ENCODE measurements at regions not wholly inside any gene's neighbourhood (a gene's known extent, or its start where the extent isn't known, plus 50 kb on each side); places are given as distances from the start of the nearest gene placed in this dataset.

DNA sequence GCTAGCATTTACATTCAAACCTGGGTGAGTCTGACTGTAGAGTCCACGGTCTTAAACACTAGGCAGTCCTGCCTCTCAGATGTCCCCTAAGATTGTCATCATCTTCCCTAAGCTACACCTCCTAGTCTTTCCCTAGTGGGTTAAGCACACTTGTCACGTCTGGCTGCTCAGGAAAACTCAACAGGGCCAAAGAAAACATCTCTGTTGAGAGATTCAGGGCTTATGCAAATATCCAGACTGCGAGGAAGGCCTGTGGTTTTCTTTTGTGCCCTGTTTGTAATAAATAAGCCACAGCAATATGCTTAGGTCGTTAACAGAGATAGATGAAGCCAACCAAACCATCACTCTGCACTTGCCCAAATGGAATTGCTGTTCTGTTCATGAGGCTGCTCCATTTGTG lies 472.6 kb upstream of the DEPDC1 start:
- DNase-seq = peak; percentile 36

DNA sequence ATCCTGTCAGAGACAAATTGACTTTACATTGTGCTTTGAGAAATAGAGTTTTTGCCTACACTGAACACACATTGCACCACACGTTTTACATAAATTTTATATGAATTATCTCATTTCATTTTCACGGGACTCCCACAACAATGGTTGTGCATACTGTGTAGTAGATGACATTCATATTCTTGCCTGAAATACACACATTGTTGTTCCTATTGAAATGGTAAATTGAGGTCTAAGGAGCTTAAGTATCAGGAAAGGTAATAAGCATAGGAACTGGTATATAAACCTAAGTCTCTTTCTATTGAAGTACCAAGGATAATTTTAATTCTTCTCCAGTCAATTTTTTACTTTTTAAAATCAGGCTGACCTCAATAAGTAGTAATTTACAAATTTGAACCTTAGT lies 473.7 kb upstream of the DEPDC1 start:
- no peak for DNase-seq

DNA sequence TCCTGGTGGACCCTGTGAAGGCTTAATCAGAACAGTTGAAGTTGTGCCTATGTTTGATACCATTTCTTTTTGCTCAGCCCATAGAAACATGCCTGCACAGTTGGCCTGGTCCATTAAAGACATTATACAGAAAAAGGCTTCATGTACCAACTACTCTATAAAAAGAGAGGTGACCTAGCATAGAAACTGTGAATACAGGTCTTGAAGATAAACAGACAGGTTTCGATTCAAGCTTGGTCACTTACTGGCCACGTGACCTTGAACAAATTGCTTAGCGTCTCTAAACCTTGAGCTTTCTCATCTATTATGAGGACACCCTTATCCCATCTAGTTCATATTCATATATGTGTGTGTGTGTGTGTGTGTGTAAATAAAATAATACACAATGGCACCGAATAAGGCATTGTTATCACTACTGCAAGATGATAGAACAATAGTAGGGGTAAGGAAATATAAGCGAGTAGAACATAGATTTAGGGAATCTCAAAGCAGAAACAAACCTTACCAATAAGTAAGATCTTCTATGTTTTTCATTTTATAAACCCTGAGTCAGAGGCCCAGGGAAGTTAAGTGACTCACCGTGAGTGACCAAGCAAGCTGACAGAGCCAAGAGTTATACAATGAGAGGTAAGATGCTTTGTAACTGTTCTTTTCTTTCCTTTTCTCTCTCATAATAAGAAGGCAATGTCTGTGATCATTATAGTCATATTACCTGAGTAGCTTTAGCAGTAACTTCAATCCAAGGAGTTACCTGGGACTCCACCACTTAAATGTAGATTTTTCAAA lies 476.8 kb upstream of the DEPDC1 start:
- no peak for DNase-seq

DNA sequence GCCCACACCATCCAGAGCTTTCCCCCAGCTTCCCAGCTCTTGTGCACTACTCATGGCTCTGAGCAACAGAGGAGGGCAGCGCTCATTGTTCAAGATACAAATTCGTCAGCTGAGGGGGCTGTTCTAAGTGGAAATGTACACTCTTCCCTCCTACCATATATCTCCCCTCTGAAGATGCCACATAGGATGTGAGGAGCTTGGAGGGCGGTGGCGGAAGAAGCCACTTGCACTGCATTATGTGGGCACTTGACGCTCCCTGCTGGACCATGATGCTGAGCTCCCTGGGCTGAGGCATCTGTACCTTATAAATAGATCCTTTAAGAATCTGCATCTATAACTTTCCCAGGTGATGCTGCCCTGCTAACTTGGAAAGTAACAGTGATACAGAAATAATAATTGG lies 477.6 kb upstream of the DEPDC1 start:
- DNase-seq = no peak

DNA sequence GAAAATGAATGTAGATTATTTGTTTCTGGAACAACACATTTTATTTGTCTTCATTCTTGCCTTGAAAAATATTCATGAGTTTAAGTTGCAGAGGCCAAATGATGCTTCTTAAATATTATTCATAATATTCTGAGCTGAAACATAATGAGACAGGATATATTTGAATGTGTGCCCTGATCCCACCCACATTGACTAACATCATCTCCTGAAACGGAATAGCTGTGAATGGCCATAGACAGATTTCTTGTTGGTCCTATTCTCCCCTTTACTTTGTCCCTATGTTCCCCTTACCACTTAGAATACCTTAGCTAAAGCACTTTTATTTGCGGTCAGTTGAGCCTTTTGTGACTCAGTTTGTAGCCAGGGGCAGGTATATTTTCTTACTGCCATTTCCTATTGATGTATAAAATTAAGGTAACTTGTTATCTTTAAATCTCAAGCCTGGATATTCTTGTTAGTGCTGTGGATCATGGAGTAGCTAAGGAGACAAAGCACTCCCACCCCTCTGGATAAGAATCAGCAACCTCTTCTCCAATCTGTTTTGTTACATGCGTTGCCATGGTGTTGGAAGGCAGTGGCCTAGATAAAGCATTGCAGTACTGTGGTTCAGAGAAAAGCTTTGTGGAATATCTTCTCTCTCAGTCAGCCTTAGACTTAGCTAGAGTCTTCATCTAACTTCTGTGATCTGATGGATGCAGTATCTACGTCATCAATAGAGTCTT lies 478.5 kb upstream of the DEPDC1 start:
- DNase-seq = no peak

DNA sequence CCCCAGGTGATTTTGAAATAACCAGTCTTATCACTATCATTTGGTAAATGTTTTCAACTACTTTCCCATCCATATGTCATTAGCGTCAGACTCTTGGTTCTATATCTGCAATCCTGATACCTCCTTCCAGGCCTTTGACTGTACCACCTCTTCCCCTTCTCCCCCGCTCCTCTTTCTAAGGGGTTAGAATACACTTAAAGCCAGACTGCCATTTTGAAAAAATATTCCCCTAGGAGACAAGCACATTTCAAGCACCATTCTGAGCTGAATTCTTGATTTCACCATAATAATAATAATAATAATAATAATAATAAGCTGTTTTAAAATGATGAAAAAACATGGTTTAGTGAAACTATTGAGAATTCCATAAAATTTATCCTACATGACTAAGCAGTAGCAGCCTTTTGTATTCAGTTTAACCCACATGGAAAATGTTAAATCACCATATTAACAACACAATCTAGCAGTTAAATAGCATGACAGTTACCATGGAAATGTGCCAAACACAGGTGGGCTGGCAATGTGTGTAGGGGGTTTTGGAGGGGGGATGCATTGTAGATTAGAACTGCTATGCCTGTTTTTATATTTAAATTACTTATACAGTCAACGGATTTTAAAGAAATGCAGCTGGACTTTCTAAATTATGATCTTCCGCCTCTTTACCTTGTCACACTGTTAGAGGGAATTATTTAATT lies 480.2 kb upstream of the DEPDC1 start:
- no peak for DNase-seq

DNA sequence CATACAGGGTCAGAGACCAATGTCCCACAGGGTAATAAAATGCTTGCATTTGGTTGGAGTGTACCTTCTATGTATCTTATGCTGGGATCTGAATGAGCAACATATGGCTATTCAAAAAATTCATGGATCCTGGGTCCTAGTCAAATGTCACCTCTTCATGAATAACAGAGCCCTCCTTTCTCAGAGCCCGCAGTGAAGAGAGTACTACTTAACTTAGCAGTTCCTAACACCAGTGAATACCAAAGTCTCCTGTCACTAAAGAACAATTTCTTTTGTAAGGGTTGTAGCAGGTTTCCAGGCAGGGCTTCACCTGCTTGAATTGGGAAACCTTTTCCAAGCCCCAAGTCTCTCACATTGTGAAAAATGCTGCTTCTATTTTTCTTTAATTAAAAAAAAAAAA lies 483.0 kb upstream of the DEPDC1 start:
- DNase-seq = no peak

DNA sequence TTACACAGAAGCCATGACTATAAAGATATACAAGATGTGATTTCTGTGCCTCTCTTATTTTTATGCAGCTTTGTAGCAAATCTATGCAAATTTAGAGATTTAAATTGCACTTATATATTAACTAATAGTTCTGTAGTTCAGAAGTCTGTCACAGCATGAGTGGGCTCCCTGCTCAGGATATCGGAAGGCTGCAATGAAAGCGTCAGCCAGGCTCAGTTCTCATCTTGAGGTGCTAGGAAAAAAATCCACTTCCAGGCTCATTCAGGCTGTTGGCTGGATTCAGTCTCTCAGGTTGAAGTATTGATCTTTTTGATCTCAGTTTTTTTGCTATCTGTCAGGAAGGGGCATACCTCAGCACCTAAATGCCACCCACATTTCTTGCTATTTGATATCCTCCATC lies 487.4 kb upstream of the DEPDC1 start:
- DNase-seq = no peak

DNA sequence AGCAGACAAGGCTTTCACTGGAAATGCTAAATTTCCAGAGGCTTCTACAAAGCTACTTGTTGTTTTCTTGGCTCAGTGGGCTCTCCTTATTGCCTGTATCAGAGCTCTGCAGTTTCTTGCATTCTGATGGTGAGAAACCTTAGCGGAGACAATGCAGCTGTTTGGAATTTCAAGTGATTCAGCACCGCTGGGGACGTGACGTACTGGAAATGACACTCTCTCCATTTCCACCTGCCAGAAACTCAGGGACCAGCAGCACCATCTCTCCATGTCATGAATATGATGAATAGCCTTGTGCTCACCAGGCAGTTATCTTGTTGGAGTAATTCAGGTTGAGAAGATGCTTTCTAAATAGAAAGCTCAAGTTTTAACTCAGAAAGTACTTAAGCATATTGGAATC lies 497.2 kb upstream of the DEPDC1 start:
- DNase-seq = no peak

DNA sequence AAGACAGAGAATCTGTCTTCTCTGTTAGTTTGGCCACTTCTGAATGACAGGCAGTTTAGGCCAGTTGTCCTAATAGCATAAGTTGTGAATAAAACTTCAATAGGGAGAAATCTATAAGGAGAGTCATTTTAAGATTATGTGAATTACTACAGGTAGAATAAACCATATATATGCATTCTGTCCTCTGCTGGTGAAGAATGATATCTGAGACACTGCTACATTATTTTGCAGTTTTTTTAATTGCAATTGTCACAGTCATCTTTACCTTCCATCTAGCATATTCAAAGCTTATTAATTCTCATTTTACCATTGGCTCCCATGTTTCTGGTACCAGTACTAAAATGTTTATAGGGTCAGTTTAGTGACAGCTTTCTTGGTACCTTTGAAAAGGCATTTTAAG lies 519.6 kb upstream of the DEPDC1 start:
- no peak for DNase-seq

DNA sequence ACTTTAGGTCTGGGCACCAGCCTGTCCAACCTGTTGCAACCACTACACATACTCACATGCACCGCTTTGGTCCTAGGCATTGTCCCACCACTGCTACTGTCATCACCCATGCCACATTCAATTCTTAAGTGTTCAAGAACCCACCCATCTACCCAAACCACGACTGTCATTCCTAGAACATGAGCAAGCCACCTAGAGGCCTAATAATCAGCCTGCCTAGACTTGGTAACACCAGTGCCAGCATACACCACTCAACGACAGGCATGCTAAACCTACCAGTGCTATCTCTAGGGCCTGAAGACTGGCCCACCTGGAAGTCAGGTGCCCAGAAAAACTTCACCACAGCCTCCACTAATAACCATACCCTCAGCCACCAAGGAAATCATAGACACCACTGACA lies 532.8 kb upstream of the DEPDC1 start:
- DNase-seq = no peak

DNA sequence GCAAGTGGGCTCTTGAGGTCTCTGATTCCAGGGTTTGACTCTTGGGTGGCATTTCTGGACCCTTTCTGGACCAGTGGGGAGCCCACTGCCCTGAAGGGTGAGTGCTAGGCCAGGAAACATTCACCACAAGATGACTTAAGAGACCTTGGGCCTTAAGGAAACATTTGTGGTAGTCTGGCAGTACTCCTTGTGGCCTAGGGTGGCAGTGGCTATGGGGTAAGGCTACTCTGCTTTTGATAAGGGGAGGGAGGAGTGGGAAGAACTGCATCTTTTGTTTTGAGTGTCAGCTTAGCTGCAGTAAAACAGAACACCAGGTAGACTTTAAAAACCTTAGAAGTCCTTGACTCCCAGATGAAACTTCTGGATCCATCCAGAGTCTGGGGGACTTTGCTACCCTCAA lies 529.3 kb upstream of the LRRC7 start:
- no peak for DNase-seq

DNA sequence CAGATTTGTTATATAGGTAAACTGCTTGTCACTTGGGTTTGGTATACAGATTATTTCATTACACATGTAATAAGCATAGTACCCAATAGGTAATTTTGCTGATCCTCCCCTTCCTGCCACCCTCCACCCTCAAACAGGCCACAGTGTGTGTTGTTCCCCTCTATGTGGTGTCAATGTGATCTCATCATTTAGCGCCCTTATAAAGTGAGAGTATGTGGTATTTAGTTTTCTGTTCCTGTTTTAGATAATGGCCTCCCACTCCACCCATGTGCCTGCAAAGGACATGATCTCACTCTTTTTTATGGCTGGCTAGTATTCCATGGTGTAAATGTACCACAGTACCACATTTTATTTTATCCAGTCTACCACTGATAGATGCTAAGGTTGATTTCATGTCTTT lies 522.1 kb upstream of the LRRC7 start:
- no peak for DNase-seq

DNA sequence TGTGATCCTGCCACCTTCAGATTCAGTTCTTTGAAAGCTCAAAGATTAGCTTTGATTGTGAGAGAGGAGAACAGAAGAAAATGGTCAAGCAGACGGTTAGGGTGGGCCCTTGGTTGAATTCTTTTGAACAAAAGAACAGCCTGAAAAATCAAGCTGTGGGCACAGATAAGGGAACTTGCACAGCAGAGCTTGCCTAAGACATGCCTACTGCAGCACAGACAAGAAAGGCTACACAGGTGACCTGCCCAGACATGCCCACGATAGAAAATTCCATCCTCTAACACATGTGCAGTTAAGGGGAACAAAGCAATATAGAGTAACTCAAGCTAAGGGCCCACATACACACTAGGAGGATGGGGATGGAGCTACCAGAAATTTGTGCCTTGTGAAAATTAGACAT lies 512.5 kb upstream of the LRRC7 start:
- peak; percentile 52 for DNase-seq

DNA sequence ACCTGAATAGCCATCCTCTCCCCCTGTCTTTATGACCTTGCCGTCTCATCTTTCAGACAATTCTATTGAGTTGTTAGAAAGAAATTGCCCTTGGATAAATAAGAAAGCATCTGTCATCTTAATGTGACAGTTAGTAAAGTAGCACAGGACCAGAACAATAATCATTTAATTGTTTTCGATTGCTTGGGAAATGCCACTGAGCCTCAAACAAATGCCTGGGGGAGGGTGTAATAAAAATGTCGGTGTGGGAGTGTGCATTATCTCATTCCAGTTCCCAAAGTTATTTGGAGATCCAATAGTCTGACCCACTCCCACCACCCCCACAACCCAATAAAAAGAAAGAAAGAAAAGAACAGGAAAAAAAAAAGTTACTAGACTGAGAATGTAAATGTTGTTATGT lies 509.3 kb upstream of the LRRC7 start:
- no peak for DNase-seq

DNA sequence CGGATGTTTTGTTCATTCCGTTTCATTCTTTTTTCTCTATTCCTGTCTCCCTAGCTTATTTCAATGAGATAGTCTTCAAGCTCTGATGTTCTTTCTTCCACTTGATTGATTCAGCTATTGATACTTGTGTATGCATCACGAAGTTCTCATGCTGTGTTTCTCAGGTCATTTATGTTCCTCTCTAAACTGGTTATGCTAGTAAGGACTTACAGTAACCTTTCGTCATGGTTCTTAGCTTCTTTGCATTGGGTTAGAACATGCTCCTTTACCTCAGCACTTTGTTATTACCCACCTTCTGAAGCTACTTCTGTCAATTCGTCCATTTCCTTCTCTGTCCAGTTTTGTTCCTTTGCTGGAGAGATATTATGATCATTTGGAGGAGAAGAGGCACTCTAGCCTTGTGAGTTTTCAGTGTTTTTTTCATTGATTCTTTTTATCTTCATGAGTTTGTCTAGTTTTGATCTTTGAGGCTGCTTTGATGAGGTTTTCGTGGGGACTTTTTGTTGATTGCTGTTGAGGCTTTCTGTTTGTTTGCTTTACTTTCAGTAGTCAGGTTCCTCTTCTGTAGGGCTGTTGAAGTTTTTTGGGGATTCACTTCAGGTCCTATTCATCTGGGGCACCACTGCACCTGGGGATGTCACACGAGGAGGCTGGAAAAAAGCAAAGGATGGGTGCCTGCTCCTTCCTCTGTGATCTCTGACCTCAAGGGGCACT lies 496.9 kb upstream of the LRRC7 start:
- DNase-seq = no peak

DNA sequence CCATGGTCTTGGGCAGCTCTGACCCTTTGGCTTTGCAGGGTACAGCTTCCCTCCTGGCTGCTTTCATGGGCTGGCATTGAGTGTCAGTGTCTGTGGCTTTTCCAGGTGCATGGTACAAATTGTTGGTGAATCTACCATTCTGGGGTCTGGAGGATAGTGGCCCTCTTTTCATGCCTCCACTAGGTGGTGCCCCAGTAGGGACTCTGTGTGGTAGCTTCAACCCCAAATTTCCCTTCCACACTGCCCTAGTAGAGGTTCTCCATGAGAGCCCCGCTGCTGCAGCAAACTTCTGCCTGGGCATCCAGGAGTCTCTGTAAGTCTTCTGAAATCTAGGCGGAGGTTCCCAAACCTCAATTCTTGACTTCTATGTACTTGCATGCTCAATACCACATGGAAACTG lies 494.5 kb upstream of the LRRC7 start:
- DNase-seq = no peak

DNA sequence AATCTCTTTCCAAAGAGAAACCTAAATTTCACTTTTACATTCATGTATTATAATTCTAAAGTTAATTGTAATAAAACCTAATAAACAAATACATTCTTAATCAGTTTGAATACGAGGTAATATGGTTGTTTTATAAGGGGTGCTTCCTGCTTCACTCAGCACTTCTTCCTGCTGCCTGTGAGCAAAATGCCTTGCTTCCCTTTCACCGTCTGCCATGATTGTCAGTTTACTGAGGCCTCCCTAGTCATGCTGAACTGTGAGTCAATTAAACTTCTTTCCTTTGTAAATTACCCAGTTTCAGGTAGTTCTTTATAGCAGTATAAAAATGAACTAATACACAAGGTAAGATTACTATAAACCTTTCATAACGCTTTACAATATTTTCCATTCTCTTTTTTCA lies 491.1 kb upstream of the LRRC7 start:
- DNase-seq = no peak

DNA sequence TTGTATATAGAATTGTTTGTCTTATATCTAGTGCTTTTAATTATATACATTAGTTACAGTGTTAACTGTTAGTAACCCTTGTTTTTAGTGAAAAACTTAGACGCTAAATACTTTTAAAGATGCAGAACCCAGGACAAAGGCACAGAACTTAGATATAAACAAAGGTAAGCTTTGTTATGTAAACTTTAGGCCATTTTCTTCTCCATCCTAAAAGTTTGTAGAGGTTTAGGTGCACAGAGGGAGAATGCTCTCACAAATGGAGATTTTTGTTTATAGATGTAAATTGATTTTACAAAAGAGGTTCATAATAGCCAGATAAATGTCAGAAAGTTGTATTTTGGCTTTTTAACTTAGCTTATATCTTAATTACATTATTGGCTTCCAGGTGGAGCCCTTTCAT lies 490.5 kb upstream of the LRRC7 start:
- no peak for DNase-seq

DNA sequence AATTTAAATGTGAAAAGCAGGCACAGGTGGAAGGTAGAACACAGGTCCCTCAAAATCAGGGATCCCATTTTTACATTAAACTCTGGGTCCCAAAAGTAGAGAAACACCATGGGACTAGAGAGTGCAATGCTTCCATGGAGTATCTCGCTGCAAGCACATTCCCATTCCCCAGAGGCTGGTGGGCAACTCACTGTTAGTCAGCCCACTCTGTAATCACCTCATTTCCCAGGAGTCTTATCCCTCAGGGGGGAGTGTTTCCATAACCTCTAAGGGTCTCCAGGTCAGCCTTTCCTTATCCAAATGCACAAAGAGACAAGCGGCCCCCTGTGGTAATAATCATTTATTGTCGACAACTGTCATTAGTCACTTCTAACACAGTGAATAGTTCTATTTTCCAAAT lies 490.1 kb upstream of the LRRC7 start:
- no peak for DNase-seq

DNA sequence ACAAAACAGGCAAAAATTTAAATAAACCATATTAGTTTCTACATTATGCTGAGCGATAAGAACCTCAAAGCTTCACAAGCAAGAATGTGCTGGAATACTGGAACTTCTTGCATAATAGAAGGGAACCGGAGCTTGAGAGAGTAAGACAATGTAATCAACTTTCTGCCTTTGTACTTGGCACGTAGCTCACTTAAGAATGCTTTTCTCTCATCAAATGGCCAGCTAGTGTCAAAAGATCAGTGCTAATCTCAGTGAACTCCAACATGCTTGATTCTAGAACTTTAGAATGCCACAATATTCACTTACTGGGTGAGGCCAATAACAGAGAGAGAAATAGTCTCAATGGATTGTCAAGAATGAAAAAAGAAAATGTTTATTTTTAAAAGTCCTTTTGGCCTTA lies 486.1 kb upstream of the LRRC7 start:
- DNase-seq = no peak

DNA sequence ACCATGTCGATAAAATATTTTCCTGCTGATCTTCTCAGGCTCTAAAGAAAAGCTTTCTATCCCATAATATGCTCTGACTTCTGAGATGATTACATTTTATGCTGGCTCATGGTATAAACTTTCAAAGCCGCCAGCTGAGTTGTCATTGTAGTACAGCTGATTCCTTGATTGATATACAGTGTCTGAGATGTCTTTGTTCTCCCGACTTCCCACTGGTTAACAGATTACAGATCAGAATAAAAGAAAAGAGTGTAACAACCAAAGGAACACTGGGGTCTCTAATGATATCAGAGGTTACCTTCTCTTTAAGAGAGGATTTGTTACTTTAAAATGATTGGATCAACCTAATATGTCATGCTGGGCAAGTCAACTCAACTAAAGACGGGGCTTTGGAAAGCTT lies 485.4 kb upstream of the LRRC7 start:
- no peak for DNase-seq

DNA sequence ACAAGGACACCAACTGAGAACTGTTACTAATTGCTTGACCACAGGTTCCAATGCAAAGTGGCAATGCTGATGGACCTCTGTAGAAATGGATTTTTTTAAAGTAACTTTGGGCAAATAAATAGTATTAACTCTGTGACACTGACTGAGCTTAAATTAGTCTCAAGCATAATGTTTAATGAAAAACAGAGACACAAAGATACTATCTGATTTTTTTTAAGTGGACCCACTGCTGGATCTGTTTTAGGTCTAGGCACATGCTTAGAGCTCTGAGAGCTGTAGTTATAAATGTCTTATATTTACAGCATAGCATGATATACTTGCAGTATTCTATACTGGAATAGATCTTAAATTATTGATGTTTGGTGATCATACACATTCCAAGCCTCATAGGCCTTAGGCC lies 481.6 kb upstream of the LRRC7 start:
- DNase-seq = no peak

DNA sequence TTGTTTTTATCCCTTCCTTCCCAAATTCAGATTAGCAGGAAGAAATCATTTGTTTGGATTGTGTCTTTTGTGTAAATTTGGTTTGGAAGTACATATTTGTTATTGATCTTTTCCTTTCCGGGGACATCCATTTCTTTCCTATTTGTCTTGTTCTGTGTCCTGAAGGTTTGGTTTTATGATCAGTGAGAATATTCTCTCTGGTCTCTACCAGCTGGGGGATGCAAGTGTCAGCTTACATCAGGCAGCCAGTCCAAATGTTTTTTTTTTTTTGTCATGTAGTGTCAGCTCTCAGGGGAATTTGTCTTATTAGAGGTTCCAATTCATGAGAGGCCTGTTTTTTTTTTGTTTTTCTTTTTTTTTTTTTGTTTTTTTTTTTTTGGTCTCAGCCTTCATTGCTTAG lies 479.2 kb upstream of the LRRC7 start:
- DNase-seq = no peak
